ENCODE measurements at regions not wholly inside any gene's neighbourhood (a gene's known extent, or its start where the extent isn't known, plus 50 kb on each side); places are given as distances from the start of the nearest gene placed in this dataset.

GRCh38 chr7:41858201-41858600 lies 155.3 kb upstream of the INHBA start:
- DNase-seq (ENCODE audit: low read depth) = peak; percentile 40
- TF ChIP-seq, protein P1, sequence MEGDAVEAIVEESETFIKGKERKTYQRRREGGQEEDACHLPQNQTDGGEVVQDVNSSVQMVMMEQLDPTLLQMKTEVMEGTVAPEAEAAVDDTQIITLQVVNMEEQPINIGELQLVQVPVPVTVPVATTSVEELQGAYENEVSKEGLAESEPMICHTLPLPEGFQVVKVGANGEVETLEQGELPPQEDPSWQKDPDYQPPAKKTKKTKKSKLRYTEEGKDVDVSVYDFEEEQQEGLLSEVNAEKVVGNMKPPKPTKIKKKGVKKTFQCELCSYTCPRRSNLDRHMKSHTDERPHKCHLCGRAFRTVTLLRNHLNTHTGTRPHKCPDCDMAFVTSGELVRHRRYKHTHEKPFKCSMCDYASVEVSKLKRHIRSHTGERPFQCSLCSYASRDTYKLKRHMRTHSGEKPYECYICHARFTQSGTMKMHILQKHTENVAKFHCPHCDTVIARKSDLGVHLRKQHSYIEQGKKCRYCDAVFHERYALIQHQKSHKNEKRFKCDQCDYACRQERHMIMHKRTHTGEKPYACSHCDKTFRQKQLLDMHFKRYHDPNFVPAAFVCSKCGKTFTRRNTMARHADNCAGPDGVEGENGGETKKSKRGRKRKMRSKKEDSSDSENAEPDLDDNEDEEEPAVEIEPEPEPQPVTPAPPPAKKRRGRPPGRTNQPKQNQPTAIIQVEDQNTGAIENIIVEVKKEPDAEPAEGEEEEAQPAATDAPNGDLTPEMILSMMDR (conservative IDR thresholded peaks at IDR 0.05; ENCODE audit: low read length) = no peak
- H3K4me3 ChIP-seq (ENCODE audit: low read length) = no peak overlapping the region

DNA sequence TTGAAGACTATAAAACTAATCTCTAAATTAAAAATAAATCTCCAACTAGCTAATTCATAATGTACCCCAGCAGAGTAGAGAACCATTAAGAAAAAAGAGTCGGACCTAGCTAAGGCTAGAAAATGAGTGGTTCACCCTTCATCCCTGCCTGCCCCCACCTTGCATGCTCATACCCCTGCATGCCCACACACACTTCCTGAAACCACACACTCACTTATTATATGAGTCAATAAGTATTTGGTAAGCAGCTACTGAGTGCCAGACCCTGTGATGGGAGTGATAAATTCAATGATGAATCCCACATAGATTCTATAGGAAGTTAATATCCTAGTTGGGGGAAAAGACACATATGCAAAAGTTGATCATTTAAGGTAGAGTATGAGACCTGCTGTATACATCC lies 152.9 kb upstream of the INHBA start:
- H3K4me3 ChIP-seq (ENCODE audit: low read length) = no peak overlapping the region
- TF ChIP-seq, protein P1 (conservative IDR thresholded peaks at IDR 0.05; ENCODE audit: low read length) = no peak
- DNase-seq (ENCODE audit: low read depth) = peak; percentile 37

- no peak overlapping the region for H3K4me3 ChIP-seq (ENCODE audit: low read length)
- no peak for DNase-seq (ENCODE audit: low read depth)
- TF ChIP-seq, protein P1 (conservative IDR thresholded peaks at IDR 0.05; ENCODE audit: low read length) = no peak
Measured at GRCh38 chr7:41847606-41848005, 144.7 kb upstream of the INHBA start.

GRCh38 chr7:41847151-41847550 lies 144.3 kb upstream of the INHBA start:
- DNase-seq (ENCODE audit: low read depth) = no peak
- TF ChIP-seq, protein P1 (conservative IDR thresholded peaks at IDR 0.05; ENCODE audit: low read length) = no peak
- H3K4me3 ChIP-seq (ENCODE audit: low read length) = no peak overlapping the region

- TF ChIP-seq, protein P1 (conservative IDR thresholded peaks at IDR 0.05; ENCODE audit: low read length) = no peak
- no peak for DNase-seq (ENCODE audit: low read depth)
- no peak overlapping the region for H3K4me3 ChIP-seq (ENCODE audit: low read length)
Measured at GRCh38 chr7:41842956-41843355, 140.1 kb upstream of the INHBA start.

- TF ChIP-seq, protein P1 (conservative IDR thresholded peaks at IDR 0.05; ENCODE audit: low read length) = no peak
- H3K4me3 ChIP-seq (ENCODE audit: low read length) = no peak overlapping the region
- DNase-seq (ENCODE audit: low read depth) = no peak
Measured at GRCh38 chr7:41837916-41838315, 135.0 kb upstream of the INHBA start.

- TF ChIP-seq, protein P1 (conservative IDR thresholded peaks at IDR 0.05; ENCODE audit: low read length) = no peak
- H3K4me3 ChIP-seq (ENCODE audit: low read length) = no peak overlapping the region
Measured at GRCh38 chr7:41835976-41836530, 133.2 kb upstream of the INHBA start.

More at GRCh38 chr7:41835976-41836530, 133.2 kb upstream of the INHBA start:
- no peak for DNase-seq (ENCODE audit: low read depth)

Data from AG10803 (cell line).